ENCODE measurements at regions not wholly inside any gene's neighbourhood (a gene's known extent, or its start where the extent isn't known, plus 50 kb on each side); places are given as distances from the start of the nearest gene placed in this dataset.

DNA sequence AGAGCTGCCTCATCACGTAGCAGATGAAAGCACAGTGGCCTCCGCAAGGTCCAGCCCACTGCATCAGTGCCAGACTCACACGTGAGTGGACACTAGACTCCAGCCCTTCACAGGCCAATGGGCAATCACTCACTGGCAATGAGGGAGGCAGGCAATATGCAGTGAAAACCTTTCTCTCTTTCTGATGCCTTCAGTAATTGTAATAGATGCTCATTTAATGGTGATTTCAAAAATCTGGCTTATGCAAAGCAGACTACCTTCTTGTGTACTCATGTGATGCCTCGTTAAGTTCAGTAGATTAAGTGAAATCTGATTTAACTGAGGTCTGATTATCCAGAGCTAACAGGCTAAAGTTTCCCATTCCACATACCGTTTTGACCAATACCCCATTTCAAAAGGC is 546.9 kb downstream of the MIAT start:
- DNase-seq (ENCODE audit: low spot score), result no peak

DNA sequence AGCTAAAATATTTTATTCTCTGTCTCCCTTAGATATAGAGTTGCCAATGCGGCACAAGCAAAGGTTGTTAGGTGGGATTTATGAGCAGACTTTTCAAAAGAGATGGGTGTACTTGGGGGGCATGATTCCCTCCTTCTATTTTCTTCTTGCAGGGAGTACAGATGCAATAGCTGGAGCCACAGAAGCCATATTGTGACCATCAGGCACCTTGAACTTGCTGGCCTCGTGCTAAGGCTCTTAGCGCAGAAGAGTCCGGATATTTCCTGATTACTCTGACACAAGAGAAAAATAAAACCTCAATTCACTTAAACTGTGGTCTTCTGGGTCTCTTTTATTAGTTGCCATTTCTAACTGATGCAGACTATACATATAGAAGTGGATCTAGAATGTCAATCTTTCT is 547.4 kb downstream of the MIAT start:
- DNase-seq (ENCODE audit: low spot score), result no peak

DNA sequence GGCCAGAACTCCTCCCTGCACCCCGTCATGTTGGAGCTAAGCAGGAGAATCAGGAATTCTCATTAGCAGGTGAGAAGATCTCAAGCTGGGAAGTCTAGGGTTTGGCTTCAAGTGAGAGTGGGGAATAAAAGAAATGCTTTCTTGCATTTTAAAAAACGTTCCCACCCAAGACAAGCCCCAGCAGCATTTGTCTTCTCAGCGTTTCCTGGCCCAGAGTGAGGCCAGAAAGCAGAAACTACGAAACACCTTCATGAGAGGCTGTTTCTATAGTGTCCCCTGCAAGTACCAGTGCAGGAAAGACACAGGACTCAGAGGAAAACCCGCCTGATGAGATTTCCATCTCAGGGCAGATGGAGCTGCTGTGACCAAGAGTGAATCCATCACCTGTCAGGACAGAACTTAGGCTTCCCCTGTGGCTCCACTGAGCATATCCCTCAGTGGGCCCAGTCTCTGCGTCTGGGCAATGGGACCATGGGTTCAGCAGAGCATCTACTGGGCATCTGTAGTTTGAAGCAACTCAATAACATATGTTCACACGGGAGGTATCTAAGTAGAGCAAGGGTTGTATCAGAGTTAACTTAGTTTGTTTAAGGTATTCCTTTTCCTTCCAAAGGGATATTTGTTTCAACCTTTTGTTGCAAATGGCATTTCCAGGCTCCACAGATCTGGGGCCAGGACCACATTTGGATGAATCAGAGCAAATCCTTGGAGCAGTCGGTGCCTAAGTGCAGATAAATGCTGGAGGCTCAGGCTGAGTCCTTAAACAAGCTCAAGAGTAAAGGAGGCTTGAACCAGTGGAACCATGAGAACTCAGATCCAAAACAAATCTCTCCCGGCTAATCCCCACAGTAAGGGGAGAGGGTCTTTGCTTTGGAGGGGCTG is 548.3 kb downstream of the MIAT start:
- DNase-seq (ENCODE audit: low spot score), result no peak

DNA sequence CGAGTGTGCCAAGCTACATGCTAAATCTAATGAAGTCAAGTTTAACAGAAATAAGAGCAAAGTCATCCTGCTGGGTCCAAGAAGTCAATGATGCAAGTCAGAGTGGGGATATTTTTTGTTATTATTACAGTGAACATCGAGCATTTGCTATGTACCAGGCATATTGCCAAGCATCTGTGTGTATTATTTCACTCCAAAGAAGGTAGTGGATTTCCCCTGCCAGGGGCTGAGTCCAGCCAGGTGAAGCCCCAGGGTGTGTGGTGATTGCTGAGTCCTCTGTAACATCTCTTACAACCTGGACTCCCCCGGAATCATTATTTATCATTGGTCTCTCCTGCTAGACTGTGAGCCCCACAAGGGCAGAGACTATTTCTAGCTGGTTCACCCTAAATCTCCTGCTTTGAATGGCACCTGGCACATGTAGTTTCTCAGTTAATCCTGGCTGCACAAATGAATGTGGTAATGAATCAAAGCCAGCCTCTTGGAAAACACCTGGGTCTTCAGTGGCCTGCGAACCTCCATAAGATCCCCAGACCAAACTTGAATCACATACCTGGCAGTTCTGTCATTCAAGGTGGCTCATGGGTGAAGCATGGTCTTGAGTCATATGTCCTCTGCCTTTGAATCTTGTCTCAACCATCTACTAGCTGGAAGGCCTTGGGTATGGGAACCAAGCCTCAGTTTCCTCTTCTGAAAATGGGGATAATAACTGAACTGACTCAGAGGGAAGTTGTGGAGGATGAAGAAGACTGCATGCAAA is 549.2 kb downstream of the MIAT start:
- DNase-seq (ENCODE audit: low spot score), result no peak

DNA sequence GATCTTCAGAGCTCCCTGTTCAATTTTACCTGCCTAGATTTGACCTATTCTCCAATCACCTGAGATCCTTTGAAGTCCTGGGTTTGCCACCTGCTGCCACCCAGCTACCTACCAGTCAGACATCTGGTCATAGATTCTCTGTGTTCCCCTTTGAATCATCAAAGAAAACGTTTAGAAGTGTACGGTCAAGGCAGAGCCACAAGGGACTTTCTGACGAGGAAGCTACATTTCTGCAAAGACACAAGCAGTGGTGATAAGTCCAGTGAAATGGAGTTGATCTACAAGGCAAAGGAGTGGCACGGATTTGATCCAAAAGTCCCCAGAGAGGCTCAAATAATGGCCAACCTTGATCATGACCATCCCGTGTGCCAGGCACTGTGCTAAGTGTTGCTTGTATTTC is 549.9 kb downstream of the MIAT start:
- DNase-seq (ENCODE audit: low spot score), result no peak

DNA sequence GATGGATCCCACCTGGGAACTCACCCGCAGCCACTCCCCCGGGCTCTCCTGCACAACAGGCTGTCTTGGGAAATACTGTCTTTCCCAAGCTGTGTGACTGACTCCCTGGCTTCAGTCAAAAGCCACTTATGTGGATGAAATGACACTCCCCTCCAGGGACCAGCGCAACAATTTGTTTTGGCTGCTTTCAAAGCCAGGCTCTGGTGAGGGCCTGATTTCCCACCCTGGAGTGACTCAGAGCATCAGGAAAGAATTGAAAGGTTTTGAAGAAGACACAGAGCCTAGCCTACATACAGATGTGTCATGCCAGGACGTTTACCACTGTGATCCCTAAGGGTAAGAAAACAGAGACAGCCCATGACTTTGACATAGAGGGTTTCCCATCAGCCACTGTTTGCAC is 550.5 kb downstream of the MIAT start:
- no peak for DNase-seq (ENCODE audit: low spot score)

DNA sequence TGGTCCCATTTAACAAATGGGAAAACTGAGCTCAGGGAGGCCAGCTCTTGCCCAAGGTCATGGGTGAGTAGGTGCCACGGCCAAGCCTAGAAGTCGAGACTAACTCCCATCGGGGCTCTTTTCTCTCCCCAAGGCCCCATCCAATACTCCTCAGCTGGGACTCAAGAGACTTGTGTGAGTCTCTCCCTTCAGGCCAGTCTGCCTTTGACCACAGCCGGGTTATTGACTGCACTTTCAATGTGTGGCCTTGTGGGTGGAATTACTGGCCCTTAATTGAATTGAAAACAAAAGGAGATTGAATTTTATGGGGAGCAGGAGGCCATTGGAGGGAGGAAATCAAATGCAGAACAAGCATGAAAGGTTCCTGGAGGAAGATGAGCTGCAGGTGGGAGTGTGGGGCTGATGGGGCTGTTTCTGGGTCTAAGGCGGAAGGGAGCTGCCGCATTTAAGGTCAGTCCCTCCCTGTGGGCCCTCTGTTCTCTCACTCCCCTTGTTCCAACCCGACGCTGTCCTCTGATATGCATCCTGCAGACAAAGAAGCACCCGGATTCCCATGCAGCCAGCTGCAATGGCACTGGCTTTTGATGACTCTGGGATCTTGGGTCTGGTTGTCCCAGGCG is 552.8 kb downstream of the MIAT start:
- no peak for DNase-seq (ENCODE audit: low spot score)

DNA sequence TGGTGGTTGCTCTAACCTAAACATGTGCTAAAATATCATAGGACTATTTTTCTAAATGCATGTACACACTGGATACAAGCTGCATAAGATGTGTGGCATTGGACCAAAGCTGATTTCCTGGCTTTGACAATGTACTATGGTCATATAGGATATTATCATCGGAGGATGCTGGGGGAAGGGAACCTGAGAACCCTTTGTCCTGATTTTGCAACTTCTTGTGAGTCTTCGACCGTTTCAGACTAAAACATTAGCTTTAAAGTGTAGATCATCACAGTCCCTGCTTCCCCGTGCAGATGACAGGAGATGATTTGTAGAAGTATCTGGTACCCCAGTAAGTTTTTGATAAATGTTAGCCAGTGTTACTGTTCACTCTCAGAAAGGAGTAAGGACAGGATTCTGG is 554.7 kb downstream of the MIAT start:
- no peak for DNase-seq (ENCODE audit: low spot score)

DNA sequence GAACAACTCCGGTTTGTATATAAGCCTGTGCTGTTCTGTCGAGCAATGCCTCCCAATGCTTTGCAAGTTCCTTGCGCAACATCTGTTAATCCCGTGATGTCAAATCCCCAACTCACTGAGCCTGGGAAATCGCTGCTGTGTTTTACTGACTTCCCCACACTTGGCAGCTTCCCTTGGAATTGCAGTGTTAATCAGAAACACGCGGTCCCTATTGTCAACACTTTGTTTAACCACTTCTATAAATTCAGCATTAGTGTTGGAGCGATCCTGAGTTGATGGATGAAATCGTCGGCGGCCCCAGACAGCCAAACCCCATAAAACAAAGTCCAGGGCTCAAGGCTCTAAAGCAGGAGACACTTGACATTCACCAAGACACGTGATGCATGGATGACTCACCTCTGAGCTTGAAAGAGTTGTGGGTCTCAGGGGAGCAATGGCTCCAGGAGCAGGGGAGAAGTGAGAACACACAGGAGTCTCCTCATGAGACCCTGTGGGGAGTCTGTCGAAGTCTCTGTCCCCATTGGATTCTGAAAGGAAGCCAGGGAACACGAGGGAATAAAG is 555.3 kb downstream of the MIAT start:
- no peak for DNase-seq (ENCODE audit: low spot score)

DNA sequence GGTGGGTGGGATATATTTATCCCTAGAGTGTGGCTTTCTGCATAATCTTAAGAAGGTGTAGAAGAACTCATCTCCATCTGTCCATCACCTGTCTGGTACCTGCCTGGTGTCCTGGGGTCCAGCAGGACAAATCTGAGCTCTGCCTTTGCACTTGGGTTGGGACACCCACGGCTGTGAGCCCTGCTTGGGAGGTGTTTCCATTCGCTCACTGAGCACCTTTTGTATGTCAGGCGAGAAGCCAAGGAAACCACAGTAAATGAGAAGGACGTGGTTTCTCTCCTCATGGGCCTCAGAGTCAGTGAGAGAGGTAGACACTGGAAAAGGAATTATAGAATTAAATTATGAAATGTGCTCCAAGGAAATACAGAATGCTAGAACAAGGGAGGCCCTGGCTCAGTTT is 555.9 kb downstream of the MIAT start:
- no peak for DNase-seq (ENCODE audit: low spot score)

DNA sequence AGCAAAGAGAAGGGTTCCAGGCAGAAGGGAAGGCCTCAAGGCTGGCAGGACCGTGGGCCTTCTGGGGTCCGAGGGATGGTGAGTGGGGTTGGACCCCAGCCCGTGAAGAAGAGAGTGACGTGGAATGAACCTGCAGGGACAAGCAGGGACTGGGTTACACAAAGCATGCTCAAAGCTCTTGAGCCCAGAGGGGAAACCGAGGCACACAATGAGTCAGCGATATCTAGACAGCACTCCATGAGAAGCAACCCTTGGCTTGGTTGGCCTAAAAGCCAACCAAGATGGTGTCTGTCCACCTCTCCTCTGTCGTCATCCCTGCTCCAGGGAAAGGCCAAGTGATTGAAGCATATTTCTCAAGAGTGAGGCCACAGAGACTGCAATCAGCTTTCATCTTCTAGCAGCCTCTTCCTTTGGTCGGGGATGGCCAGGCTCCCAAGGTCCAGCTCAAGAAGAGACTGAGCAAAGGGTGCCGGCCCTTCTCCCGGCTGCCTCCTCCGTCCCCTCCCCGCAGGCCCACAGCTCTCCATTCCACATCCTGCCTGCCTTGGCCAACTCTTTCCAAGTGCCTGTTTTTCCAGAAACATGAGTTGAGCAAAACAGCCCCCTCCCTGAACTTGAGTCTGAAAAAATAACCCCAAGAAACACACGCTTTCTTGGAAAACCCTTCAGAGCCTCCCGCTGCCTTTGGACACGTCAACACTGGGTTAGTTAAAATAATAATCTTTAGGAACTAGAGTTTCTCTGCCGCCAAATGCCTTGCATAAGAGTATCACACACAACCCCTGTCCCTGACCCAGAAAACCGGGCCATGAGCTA is 556.6 kb downstream of the MIAT start:
- no peak for DNase-seq (ENCODE audit: low spot score)

DNA sequence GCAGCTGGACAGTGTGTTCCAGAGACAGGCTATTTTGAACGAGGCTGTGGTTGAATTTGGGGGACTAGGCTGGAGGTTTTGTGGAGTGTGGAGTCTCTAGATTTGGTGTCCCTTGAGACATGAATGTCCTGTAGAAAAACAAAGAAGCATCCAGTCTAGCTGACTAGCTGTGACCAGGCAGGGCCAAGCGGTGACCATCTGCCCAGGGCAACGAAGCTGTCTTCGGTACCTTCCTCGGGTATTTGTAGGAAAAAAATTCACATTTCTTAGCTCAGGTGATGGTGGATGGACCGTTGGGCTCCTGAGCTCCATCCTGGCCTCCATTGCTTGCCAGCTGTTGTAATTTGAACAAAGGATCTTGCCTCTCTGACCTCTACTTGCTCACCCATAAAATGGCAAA is 557.3 kb downstream of the MIAT start:
- no peak for DNase-seq (ENCODE audit: low spot score)

DNA sequence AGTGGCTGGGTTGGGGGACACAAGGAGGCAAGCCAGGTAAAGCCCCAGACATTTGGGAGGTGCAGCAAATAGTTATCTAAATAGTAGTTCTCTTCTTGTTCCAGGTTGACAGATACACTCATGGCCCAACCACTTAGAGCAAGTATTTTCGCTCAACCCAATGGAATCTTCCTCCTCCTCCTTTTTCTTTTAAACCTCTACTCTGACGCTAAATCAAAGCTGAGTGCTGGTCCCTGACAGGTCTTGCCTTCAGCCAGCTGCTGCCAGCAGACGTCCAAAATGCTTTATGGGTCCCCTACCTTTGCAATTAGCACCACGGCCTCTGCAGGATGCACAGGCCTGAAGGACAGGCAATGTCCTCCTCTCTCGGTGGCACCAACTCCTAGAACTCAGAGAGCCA is 558.5 kb downstream of the MIAT start:
- no peak for DNase-seq (ENCODE audit: low spot score)

DNA sequence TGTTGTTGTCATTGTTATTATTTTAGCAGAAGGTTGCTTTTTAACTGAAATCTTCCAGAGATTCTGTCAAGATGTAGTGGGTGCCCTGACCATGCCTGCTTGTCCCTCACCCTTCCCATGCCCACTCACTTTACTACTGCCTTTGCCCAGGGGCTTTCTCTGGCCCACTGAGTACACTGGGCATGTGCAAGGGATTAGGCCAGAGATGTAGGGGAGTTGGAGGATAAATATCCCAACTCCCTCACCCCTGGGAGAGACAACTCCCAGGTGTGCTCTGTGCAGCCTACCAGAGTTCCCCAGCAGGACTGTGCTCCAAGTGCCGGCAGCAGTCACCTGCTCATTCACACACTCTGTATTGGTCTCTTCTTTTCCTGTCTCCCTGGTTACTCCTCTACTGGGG is 559.1 kb downstream of the MIAT start:
- no peak for DNase-seq (ENCODE audit: low spot score)

DNA sequence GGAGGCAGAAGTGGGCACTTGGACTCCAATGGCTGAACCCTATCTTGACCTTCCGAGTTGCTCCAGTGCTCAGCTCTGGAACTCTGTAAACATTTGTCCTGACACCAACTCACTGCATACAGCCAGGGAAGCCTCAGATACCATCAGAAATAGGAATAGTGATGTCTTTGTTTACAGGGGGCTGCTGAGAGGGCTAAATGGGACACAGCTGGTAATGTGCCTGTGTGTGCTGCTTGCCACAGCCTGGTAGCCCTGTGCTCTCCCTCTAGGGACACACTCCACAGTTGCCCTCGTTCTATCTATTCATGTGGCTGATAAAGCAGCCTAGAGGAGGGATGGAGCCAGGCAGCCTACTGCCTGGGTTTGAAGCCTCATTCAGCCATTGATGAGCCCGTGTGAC is 559.8 kb downstream of the MIAT start:
- no peak for DNase-seq (ENCODE audit: low spot score)

DNA sequence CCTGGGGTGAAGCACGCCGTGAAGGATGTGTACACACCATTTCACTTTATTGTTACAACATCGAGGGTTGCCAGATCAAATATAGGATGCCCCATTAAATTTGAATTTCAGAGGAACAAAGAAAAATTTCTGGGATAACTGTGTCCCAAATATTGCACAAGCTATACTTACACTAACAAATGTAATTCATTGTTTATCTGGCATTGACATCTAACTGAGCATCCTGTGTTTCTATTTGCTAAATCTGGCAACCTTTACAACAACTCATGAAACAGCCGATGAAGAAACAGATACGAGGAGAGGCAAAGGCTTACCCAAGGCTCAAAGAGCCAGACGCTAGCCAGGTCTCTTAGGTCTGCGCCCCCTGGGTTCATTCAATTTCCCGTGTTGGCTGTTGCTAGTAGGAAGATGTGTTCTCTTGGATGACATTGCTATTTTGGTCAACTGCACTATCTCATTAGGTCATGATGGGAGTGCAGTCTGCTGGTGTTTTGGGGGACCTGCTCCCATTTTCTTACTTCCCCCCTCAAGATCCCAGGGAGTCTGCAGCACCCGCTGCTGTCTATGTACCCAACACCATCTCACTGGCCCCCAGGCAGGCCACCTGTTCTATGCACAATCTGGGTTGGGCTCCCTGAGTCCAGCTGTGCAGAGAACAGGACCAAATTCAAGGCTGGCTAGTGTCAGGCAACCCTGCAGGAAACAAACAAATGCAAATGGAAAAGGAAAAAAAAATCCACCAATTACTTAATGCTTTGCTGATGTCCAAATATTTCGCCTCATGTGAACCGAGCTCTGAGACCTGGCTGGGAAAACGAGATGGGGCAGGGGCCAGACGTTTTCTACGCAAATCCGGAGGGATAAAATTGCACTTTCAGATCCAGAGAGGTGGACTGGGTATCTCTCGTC is 560.9 kb downstream of the MIAT start:
- DNase-seq (ENCODE audit: low spot score), result no peak

DNA sequence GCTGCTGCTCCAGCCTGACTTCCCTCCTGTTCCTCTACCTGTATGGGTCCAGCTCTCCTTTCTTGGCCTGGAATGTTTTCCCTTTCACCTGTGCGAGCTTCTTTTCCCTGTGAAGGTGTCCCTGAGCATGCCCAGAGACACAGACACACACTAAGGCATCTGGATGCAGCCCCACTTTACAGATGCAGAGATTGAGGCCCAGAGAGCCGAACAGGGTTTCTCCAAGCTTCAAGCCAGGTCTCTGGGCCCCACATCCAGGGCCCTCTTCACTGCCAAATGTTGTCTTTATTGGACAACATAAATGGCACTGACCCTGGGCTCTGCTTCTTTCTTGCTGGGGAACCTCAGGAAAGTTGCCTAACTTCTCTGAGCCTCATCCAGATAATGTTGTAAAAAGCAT is 561.6 kb downstream of the MIAT start:
- no peak for DNase-seq (ENCODE audit: low spot score)

DNA sequence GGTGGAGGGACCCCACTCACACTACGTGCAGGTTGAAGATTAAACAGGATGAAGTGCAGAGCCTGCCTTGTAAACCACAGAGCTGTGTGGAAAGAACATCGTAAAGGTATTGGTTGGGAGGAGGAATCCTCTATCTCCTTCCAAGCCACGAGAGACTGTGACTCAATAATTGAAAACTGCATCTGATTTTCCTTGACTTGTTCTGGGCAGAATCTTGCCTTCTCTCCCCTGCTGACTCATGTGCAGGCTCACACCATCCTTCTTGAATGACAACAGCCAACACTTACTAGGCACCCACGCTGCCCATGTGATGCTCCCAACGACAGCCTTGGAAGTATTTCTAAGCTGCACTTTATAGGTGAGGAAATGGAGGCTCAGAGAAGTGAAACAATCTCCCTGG is 563.0 kb downstream of the MIAT start:
- DNase-seq (ENCODE audit: low spot score), result no peak

DNA sequence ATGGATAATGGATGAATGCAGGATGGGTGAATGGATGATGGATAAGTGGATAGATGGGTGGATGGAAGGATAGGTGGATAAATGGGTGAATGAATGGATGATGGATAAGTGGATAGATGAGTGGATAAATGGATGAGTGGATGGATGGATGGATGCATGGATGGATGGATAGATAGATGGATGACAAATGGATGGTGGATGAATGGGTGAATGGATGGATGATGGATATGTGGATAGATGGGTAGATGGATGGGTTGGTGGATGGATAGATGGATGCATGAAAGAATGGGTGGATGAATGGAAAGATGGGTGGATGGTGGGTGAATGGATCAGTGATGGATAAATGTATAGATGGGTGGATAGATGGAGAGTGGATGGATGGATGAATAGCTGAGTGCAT is 564.8 kb downstream of the MIAT start:
- no peak for DNase-seq (ENCODE audit: low spot score)

DNA sequence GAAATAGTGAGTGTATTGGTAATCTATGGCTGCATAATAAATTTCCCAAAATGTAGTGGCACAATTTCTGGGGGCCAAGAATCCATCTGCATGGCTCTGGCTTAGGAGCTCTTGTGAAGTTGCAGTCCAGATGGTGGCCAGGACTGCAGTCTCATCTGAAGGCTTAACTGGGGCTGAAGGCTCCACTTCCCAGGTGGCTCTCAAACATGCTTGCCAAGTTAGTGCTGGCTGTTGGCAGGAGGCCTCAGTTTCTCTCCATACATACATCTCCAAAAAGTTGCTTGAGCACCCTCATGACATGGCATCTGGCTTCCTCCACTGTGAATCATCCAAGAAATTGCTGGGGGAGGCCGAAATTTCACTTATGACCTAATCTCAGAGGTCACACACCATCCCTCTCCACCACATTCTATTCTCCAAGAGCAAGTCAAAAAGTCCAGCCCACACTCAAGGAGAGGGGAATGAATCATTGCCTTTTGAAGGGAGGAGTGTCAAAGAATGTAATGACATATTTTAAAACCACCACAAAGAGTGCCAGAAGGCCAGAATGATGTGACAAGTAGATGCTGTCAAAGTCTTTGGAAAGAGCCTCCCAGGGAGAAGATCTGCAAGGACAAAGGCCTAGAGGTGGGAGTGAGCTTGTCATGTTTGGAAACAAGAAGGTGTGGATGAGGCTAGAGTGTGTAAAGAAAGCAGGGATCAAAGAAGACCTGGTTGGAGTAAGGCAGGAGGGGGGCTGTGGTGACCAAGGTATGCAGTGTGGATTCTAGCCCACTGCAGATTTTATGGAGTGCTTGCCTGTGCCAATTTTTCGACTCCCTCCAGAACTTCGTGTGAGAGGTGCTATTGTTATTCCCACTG is 566.2 kb downstream of the MIAT start:
- no peak for DNase-seq (ENCODE audit: low spot score)

All from hematopoietic multipotent progenitor cell treated with erythropoietin and hydrocortisone succinate and interleukin-3 and kit ligand, for 15 days (in vitro differentiated cells).